Panc1 (cell line): ENCODE measurements at regions not wholly inside any gene's neighbourhood (a gene's known extent, or its start where the extent isn't known, plus 50 kb on each side); places are given as distances from the start of the nearest gene placed in this dataset.

Experiments
- ATAC-seq: fragments of 200-7000 bp; cut with Tn5 transposase; 2 replicates; pipeline ENCODE4 v1.9.1; 2020; ENCODE audit warnings: mild to moderate bottlenecking, moderate library complexity
- BruUV-seq: library from RNA; stranded (reverse); fragments of 400-500 nt; replicated peaks from 2 replicates; lab custom pipeline; 2021; lab: Mats Ljungman, UMichigan
- CTCF ChIA-PET: fragments of 300-600 bp; sonication (Branson Sonifier 250); formaldehyde crosslinking; loops from one replicate; lab custom pipeline; 2022; ENCODE audit warnings: antibody characterized with exemption; lab: Charles Lee
- POLR2A ChIA-PET: fragments of 300-600 bp; sonication (Branson Sonifier 250); formaldehyde crosslinking; loops from one replicate; lab custom pipeline; 2022; ENCODE audit warnings: antibody characterized with exemption; lab: Charles Lee
- DNase-seq: peaks from one replicate; pipeline ENCODE4 v3.0.0-alpha.2; 2010; ENCODE audit warnings: low read depth, low spot score
- H3K27ac ChIP-seq: 2 replicates; pipeline ENCODE4 v1.5.1; 2011; ENCODE audit warnings: mild to moderate bottlenecking, low read length, inconsistent platforms
- H3K27me3 ChIP-seq: fragments of 200-500 bp; sonication (Bioruptor generic); 2 replicates; pipeline ENCODE4 v1.6.0; 2014; ENCODE audit warnings: low read length, inconsistent platforms; ENCODE audit not compliant: control insufficient read depth, insufficient read depth
- H3K36me3 ChIP-seq: fragments of 200-500 bp; sonication (Bioruptor generic); 2 replicates; pipeline ENCODE4 v1.5.1; 2014; ENCODE audit warnings: inconsistent platforms, mild to moderate bottlenecking, low read length, moderate library complexity; ENCODE audit not compliant: control insufficient read depth, insufficient read depth
- H3K4me1 ChIP-seq: 2 replicates; pipeline ENCODE4 v1.5.1; 2011; ENCODE audit warnings: inconsistent platforms, mild to moderate bottlenecking, low read length, moderate library complexity; ENCODE audit not compliant: control insufficient read depth, insufficient read depth
- H3K4me3 ChIP-seq, 2 experiments: 2 replicates each; pipeline ENCODE4 v1.5.1; 2011 to 2012; ENCODE audit warnings: low read depth in 2 of 2, low read length in 2 of 2, mild to moderate bottlenecking in 2 of 2, inconsistent platforms in 1 of 2, moderate library complexity in 1 of 2
- H3K9me3 ChIP-seq: fragments of 200-500 bp; sonication (Bioruptor generic); 2 replicates; pipeline ENCODE4 v1.5.1; 2014; ENCODE audit warnings: low read depth, mild to moderate bottlenecking, inconsistent platforms, low read length, moderate library complexity; ENCODE audit not compliant: control insufficient read depth, insufficient read depth
- CTCF ChIP-seq: fragments of 450-650 bp; IDR thresholded peaks from 2 replicates; pipeline ENCODE4 v1.5.1; 2017; ENCODE audit warnings: mild to moderate bottlenecking
- POLR2AphosphoS5 ChIP-seq: IDR thresholded peaks from 2 replicates; pipeline ENCODE4 v1.6.1; 2012; ENCODE audit warnings: mild to moderate bottlenecking, low read depth, low read length, moderate library complexity
- REST ChIP-seq, 2 experiments: IDR thresholded peaks; 2 replicates each; pipeline ENCODE4 v1.6.1; 2011 to 2012; ENCODE audit warnings: low read depth in 2 of 2, control low read depth in 1 of 2, low read length in 1 of 2, mild to moderate bottlenecking in 1 of 2, moderate library complexity in 1 of 2; ENCODE audit not compliant: insufficient read depth in 1 of 2
- SIN3A ChIP-seq: IDR thresholded peaks from 2 replicates; pipeline ENCODE4 v1.6.1; 2012; ENCODE audit warnings: low read depth, mild to moderate bottlenecking, low read length, moderate library complexity, borderline replicate concordance; ENCODE audit not compliant: insufficient read depth
- TCF7L2 ChIP-seq: IDR thresholded peaks from 2 replicates; pipeline ENCODE4 v1.6.1; 2011; ENCODE audit warnings: mild to moderate bottlenecking, low read depth, low read length, inconsistent platforms
- in situ Hi-C: cut with HindIII; loops from 2 replicates; pipeline ENCODE4 v1.10.0; 2016; ENCODE audit warnings: low sequenced_read_pairs, low pct_unique_long_range_greater_than_20kb
- intact Hi-C: fragments of 100-400 bp; cut with micrococcal nuclease; formaldehyde crosslinking; loops from one replicate; pipeline ENCODE4 v1.10.0; 2022; ENCODE audit not compliant: unreplicated experiment

GRCh38 chr11:70697701-70698100, 299.4 kb downstream of the CTTN start:
- no TSS peak for BruUV-seq
- H3K36me3 ChIP-seq = no peaks in the 10 kb centered on the region
- no peak for TF ChIP-seq SIN3A
- no peak for TF ChIP-seq CTCF
- no peak for TF ChIP-seq POLR2AphosphoS5
- TF ChIP-seq TCF7L2 = no peak
- TF ChIP-seq REST (IDR thresholded peaks at IDR 0.05; ENCODE audit: insufficient read depth in 1 of 2, low read depth in 2 of 2, low read length in 1 of 2) = no peak
- H3K4me3 ChIP-seq = no peak overlapping the region
- ChIA-PET POLR2A (no interaction called here), CTCF (no interaction called here)
- DNase-seq (no peak), ATAC-seq (no peak)
- no peaks in the 10 kb centered on the region for H3K4me1 ChIP-seq
- H3K9me3 ChIP-seq = no peaks in the 10 kb centered on the region
- no peak overlapping the region for H3K27ac ChIP-seq
- intact Hi-C loops = no loop called here
- H3K27me3 ChIP-seq = peaks cover 10% of the 10 kb centered on the region
- in situ Hi-C loops = no loop called here

GRCh38 chr11:70698871-70699270, 300.5 kb downstream of the CTTN start:
- no peak overlapping the region for H3K4me3 ChIP-seq
- intact Hi-C loops = no loop called here
- peaks cover 6% of the 10 kb centered on the region for H3K27me3 ChIP-seq
- no peak for ATAC-seq
- ChIA-PET POLR2A (no interaction called here), CTCF (no interaction called here)
- H3K9me3 ChIP-seq = no peaks in the 10 kb centered on the region
- H3K27ac ChIP-seq = no peak overlapping the region
- TF ChIP-seq TCF7L2 (no peak), POLR2AphosphoS5 (no peak), SIN3A (no peak), CTCF (no peak), REST (IDR thresholded peaks at IDR 0.05; ENCODE audit: insufficient read depth in 1 of 2, low read depth in 2 of 2, low read length in 1 of 2) (no peak)
- H3K36me3 ChIP-seq = no peaks in the 10 kb centered on the region
- no peak for DNase-seq
- in situ Hi-C loops = no loop called here
- BruUV-seq = no TSS peak
- no peaks in the 10 kb centered on the region for H3K4me1 ChIP-seq
